HEK293 (cell line): ENCODE measurements at regions not wholly inside any gene's neighbourhood (a gene's known extent, or its start where the extent isn't known, plus 50 kb on each side); places are given as distances from the start of the nearest gene placed in this dataset.

ENCODE experiments used
- CTCF ChIA-PET: fragments of 350-600 bp; formaldehyde crosslinking; extraction: SDS; loops from one replicate; lab custom pipeline; 2021; ENCODE audit warnings: antibody characterized with exemption; lab: Yijun Ruan, JAX
- POLR2A ChIA-PET: fragments of 300-600 bp; formaldehyde crosslinking; extraction: SDS; loops from one replicate; lab custom pipeline; 2020; ENCODE audit warnings: antibody characterized with exemption, inconsistent platforms; lab: Yijun Ruan, JAX
- H3K27ac ChIP-seq: fragments of 200-500 bp; sonication (Bioruptor generic); 2 replicates; pipeline ENCODE4 v1.5.1; 2014; ENCODE audit warnings: low read depth, low read length, control low read depth, inconsistent platforms; ENCODE audit errors: extremely low read depth
- H3K36me3 ChIP-seq, 2 experiments: fragments of 200-500 bp in 1 of 2; sonication (Bioruptor generic) in 1 of 2; 1 replicate in 1 of 2; 2 replicates in 1 of 2; pipeline ENCODE4 v1.5.1; 2014 to 2017; ENCODE audit warnings: inconsistent platforms in 2 of 2, low read length in 2 of 2; ENCODE audit not compliant: control insufficient read depth in 2 of 2, insufficient read depth in 1 of 2
- H3K4me1 ChIP-seq: fragments of 200-500 bp; sonication (Bioruptor generic); 2 replicates; pipeline ENCODE4 v1.5.1; 2014; ENCODE audit warnings: mild to moderate bottlenecking, low read length, inconsistent platforms; ENCODE audit not compliant: control insufficient read depth, insufficient read depth
- H3K4me3 ChIP-seq: 2 replicates; pipeline ENCODE4 v1.5.1; 2011; ENCODE audit warnings: low read depth, mild to moderate bottlenecking, control low read depth, low read length, moderate library complexity
- H3K9me3 ChIP-seq: fragments of 200-500 bp; sonication (Bioruptor generic); 2 replicates; pipeline ENCODE4 v1.5.1; 2014; ENCODE audit warnings: low read depth, low read length, inconsistent platforms; ENCODE audit not compliant: control insufficient read depth, insufficient read depth
- GFI1B ChIP-seq: fragments of 450-650 bp; formaldehyde crosslinking; IDR thresholded peaks from 2 replicates; pipeline ENCODE4 v1.5.1; 2016; ENCODE audit warnings: missing biosample characterization, missing genetic modification characterization
- GLI4 ChIP-seq: fragments of 450-650 bp; formaldehyde crosslinking; IDR thresholded peaks from 2 replicates; pipeline ENCODE4 v1.5.1; 2016; ENCODE audit warnings: missing biosample characterization, missing genetic modification characterization
- KLF1 ChIP-seq: fragments of 450-650 bp; formaldehyde crosslinking; IDR thresholded peaks from 2 replicates; pipeline ENCODE4 v1.5.1; 2016; ENCODE audit warnings: missing biosample characterization, missing genetic modification characterization
- TCF7L2 ChIP-seq: IDR thresholded peaks from 2 replicates; pipeline ENCODE4 v1.6.1; 2011; ENCODE audit warnings: low read depth, mild to moderate bottlenecking, inconsistent platforms, low read length, moderate library complexity, borderline replicate concordance
- YY2 ChIP-seq: fragments of 450-650 bp; formaldehyde crosslinking; IDR thresholded peaks from 2 replicates; pipeline ENCODE4 v1.5.1; 2016; ENCODE audit warnings: missing biosample characterization, missing genetic modification characterization
- ZBTB21 ChIP-seq: fragments of 450-650 bp; formaldehyde crosslinking; IDR thresholded peaks from 2 replicates; pipeline ENCODE4 v1.5.1; 2017; ENCODE audit warnings: missing biosample characterization, missing genetic modification characterization
- ZNF114 ChIP-seq: fragments of 450-650 bp; formaldehyde crosslinking; IDR thresholded peaks from 2 replicates; pipeline ENCODE4 v1.5.0; 2017; ENCODE audit warnings: missing biosample characterization, missing genetic modification characterization
- ZNF157 ChIP-seq: fragments of 450-650 bp; formaldehyde crosslinking; IDR thresholded peaks from 2 replicates; pipeline ENCODE4 v1.5.1; 2016; ENCODE audit warnings: missing biosample characterization, missing genetic modification characterization
- ZNF211 ChIP-seq: fragments of 450-650 bp; formaldehyde crosslinking; IDR thresholded peaks from 2 replicates; pipeline ENCODE4 v1.5.1; 2016; ENCODE audit warnings: low read depth, missing biosample characterization, missing genetic modification characterization
- ZNF311 ChIP-seq: fragments of 450-650 bp; formaldehyde crosslinking; IDR thresholded peaks from 2 replicates; pipeline ENCODE4 v1.5.1; 2017; ENCODE audit warnings: missing biosample characterization, missing genetic modification characterization, borderline replicate concordance
- ZNF350 ChIP-seq: fragments of 450-650 bp; formaldehyde crosslinking; IDR thresholded peaks from 2 replicates; pipeline ENCODE4 v1.5.0; 2017; ENCODE audit warnings: missing biosample characterization, mild to moderate bottlenecking, missing genetic modification characterization
- ZNF366 ChIP-seq: fragments of 450-650 bp; formaldehyde crosslinking; conservative IDR thresholded peaks from 2 replicates; pipeline ENCODE4 v1.5.1; 2016; ENCODE audit warnings: missing biosample characterization, missing genetic modification characterization
- ZNF416 ChIP-seq: fragments of 450-650 bp; formaldehyde crosslinking; IDR thresholded peaks from 2 replicates; pipeline ENCODE4 v1.5.1; 2016; ENCODE audit warnings: missing biosample characterization, missing genetic modification characterization
- ZNF501 ChIP-seq: fragments of 450-650 bp; formaldehyde crosslinking; IDR thresholded peaks from 2 replicates; pipeline ENCODE4 v1.5.1; 2016; ENCODE audit warnings: missing biosample characterization, missing genetic modification characterization
- ZNF600 ChIP-seq: fragments of 450-650 bp; formaldehyde crosslinking; IDR thresholded peaks from 2 replicates; pipeline ENCODE4 v1.5.1; 2016; ENCODE audit warnings: missing biosample characterization, missing genetic modification characterization
- ZNF623 ChIP-seq: fragments of 450-650 bp; formaldehyde crosslinking; IDR thresholded peaks from 2 replicates; pipeline ENCODE4 v1.5.1; 2016; ENCODE audit warnings: missing biosample characterization, missing genetic modification characterization
- ZNF701 ChIP-seq: fragments of 450-650 bp; formaldehyde crosslinking; IDR thresholded peaks from 2 replicates; pipeline ENCODE4 v1.5.1; 2016; ENCODE audit warnings: missing biosample characterization, missing genetic modification characterization
- ZNF707 ChIP-seq: fragments of 450-650 bp; formaldehyde crosslinking; IDR thresholded peaks from 2 replicates; pipeline ENCODE4 v1.5.1; 2016; ENCODE audit warnings: missing biosample characterization, missing genetic modification characterization
- TF ChIP-seq, protein P1 (sequence below): fragments of 450-650 bp; formaldehyde crosslinking; IDR thresholded peaks from 2 replicates; pipeline ENCODE4 v1.5.1; 2016; ENCODE audit warnings: missing biosample characterization, missing genetic modification characterization
- TF ChIP-seq, protein P2 (sequence below): fragments of 450-650 bp; formaldehyde crosslinking; optimal IDR thresholded peaks from 2 replicates; pipeline ENCODE3; 2016; ENCODE audit warnings: missing biosample characterization, mild to moderate bottlenecking, missing genetic modification characterization
- TF ChIP-seq, protein P3 (sequence below): fragments of 450-650 bp; formaldehyde crosslinking; IDR thresholded peaks from 2 replicates; pipeline ENCODE4 v1.5.1; 2016; ENCODE audit warnings: missing biosample characterization, missing genetic modification characterization
- TF ChIP-seq, protein P4 (sequence below): fragments of 450-650 bp; formaldehyde crosslinking; IDR thresholded peaks from 2 replicates; pipeline ENCODE4 v1.5.1; 2017; ENCODE audit warnings: missing biosample characterization, missing genetic modification characterization
- TF ChIP-seq, protein P5 (sequence below): fragments of 450-650 bp; formaldehyde crosslinking; IDR thresholded peaks from 2 replicates; pipeline ENCODE4 v1.5.1; 2016; ENCODE audit warnings: missing biosample characterization, missing genetic modification characterization
- TF ChIP-seq, protein P6 (sequence below): fragments of 450-650 bp; formaldehyde crosslinking; conservative IDR thresholded peaks from 2 replicates; pipeline ENCODE4 v1.5.1; 2016; ENCODE audit warnings: low read depth, missing biosample characterization, missing genetic modification characterization

DNA sequence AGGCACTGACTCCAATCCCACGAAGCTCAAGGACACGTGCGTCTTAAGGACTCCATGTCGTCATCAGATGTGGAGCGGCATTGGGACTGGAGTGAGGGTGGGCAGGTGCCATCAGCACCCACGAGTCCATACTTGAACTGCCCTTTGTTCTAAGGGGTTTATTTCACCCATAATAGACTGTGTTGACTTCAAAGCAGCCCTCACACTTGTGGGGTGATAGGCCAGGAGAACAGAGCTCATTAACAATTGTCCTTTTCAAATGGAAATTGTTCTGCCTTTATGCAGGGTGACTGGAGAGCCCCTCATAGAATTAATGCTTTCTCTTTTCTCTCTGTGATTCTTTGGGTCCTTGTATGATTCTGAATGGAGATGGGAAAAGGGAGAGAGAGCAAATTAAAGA lies 376.9 kb upstream of the MGMT start:
- ChIA-PET POLR2A (no interaction called here), CTCF (interaction anchor here (0.6 kb wide), 1 partner anchor 42 kb away, joined by 3 read pairs; no protein-coding TSS in a partner anchor)
- TF ChIP-seq ZNF211 (tag by site-specific recombination) (no peak), ZNF623 (tag by site-specific recombination) (no peak), TCF7L2 (no peak), ZNF416 (no peak), ZBTB21 (tag by site-specific recombination) (no peak), ZNF114 (tag by site-specific recombination) (no peak), ZNF157 (tag by site-specific recombination) (no peak), ZNF350 (tag by site-specific recombination) (no peak), ZNF501 (tag by site-specific recombination) (no peak), ZNF701 (tag by site-specific recombination) (no peak), ZNF707 (no peak)
- TF ChIP-seq, protein P1, sequence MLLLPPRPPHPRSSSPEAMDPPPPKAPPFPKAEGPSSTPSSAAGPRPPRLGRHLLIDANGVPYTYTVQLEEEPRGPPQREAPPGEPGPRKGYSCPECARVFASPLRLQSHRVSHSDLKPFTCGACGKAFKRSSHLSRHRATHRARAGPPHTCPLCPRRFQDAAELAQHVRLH (tag by site-specific recombination): no peak
- TF ChIP-seq, protein P2, sequence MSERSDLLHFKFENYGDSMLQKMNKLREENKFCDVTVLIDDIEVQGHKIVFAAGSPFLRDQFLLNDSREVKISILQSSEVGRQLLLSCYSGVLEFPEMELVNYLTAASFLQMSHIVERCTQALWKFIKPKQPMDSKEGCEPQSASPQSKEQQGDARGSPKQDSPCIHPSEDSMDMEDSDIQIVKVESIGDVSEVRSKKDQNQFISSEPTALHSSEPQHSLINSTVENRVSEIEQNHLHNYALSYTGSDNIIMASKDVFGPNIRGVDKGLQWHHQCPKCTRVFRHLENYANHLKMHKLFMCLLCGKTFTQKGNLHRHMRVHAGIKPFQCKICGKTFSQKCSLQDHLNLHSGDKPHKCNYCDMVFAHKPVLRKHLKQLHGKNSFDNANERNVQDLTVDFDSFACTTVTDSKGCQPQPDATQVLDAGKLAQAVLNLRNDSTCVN (tag by site-specific recombination): no peak
- TF ChIP-seq, protein P3, sequence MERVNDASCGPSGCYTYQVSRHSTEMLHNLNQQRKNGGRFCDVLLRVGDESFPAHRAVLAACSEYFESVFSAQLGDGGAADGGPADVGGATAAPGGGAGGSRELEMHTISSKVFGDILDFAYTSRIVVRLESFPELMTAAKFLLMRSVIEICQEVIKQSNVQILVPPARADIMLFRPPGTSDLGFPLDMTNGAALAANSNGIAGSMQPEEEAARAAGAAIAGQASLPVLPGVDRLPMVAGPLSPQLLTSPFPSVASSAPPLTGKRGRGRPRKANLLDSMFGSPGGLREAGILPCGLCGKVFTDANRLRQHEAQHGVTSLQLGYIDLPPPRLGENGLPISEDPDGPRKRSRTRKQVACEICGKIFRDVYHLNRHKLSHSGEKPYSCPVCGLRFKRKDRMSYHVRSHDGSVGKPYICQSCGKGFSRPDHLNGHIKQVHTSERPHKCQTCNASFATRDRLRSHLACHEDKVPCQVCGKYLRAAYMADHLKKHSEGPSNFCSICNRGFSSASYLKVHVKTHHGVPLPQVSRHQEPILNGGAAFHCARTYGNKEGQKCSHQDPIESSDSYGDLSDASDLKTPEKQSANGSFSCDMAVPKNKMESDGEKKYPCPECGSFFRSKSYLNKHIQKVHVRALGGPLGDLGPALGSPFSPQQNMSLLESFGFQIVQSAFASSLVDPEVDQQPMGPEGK (tag by site-specific recombination): no peak
- TF ChIP-seq, all 188 proteins: peak for 0
- Histone ChIP-seq H3K4me1 (no peaks in the 10 kb centered on the region), H3K27ac (no peak overlapping the region), H3K9me3 (no peaks in the 10 kb centered on the region; the same call in 1 of the 2 replicates), H3K36me3 (no peaks in the 10 kb centered on the region), H3K4me3 (no peak overlapping the region)

DNA sequence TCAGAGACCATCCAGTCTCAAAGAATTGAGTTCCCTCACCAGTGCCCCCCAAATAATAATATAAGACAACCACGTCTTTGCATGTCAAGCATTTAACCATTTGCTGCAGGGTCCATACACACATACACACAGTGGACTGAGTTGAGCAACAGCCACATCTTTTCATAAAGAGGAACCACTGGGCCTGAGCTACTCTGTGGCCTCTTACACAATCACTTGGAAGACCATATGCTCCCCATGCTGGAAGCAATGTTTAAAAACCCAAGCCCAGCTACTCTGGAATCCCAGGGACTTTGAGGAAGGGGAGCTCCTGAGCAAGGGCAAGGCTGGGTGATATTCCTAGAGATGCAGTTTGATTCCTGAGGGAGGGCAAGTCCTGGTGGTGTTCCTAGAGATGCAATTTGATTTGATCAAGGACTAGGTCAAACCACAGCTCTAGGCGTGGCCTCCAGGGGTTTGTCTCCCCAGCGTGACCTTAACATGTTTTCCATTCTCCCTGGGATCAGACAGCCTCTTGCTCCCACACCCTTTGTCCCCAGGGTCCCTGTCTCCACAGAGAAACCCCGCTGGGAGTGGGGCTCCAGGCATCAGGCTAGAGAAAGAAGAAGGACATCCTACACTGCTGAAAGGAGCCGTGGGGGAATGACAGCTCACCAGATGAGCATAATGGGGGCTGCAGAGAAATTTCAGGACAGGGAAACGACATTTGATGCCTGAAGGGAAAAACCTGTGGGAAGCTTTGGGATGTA lies 376.2 kb upstream of the MGMT start:
- Histone ChIP-seq H3K27ac (no peak overlapping the region), H3K4me3 (no peak overlapping the region), H3K36me3 (no peaks in the 10 kb centered on the region), H3K4me1 (peaks cover 3% of the 10 kb centered on the region), H3K9me3 (no peaks in the 10 kb centered on the region; the same call in 1 of the 2 replicates)
- POLR2A ChIA-PET: no interaction called here
- CTCF ChIA-PET: interaction anchor here (0.5 to 0.6 kb wide), 4 partner anchors 39 to 551 kb away, joined by 3 to 4 read pairs (median 3); no protein-coding TSS in a partner anchor
- TF ChIP-seq GFI1B (tag by site-specific recombination) (no peak), ZNF311 (tag by site-specific recombination) (no peak), ZNF211 (tag by site-specific recombination) (no peak), KLF1 (tag by site-specific recombination) (no peak), GLI4 (tag by site-specific recombination) (no peak), YY2 (tag by site-specific recombination) (no peak), ZNF600 (no peak), ZNF366 (tag by site-specific recombination) (no peak)
- TF ChIP-seq, protein P4, sequence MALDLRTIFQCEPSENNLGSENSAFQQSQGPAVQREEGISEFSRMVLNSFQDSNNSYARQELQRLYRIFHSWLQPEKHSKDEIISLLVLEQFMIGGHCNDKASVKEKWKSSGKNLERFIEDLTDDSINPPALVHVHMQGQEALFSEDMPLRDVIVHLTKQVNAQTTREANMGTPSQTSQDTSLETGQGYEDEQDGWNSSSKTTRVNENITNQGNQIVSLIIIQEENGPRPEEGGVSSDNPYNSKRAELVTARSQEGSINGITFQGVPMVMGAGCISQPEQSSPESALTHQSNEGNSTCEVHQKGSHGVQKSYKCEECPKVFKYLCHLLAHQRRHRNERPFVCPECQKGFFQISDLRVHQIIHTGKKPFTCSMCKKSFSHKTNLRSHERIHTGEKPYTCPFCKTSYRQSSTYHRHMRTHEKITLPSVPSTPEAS (tag by site-specific recombination): no peak
- TF ChIP-seq, protein P5, sequence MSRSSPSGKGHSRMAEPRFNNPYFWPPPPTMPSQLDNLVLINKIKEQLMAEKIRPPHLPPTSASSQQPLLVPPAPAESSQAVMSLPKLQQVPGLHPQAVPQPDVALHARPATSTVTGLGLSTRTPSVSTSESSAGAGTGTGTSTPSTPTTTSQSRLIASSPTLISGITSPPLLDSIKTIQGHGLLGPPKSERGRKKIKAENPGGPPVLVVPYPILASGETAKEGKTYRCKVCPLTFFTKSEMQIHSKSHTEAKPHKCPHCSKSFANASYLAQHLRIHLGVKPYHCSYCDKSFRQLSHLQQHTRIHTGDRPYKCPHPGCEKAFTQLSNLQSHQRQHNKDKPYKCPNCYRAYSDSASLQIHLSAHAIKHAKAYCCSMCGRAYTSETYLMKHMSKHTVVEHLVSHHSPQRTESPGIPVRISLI (tag by site-specific recombination): no peak
- TF ChIP-seq, protein P6, sequence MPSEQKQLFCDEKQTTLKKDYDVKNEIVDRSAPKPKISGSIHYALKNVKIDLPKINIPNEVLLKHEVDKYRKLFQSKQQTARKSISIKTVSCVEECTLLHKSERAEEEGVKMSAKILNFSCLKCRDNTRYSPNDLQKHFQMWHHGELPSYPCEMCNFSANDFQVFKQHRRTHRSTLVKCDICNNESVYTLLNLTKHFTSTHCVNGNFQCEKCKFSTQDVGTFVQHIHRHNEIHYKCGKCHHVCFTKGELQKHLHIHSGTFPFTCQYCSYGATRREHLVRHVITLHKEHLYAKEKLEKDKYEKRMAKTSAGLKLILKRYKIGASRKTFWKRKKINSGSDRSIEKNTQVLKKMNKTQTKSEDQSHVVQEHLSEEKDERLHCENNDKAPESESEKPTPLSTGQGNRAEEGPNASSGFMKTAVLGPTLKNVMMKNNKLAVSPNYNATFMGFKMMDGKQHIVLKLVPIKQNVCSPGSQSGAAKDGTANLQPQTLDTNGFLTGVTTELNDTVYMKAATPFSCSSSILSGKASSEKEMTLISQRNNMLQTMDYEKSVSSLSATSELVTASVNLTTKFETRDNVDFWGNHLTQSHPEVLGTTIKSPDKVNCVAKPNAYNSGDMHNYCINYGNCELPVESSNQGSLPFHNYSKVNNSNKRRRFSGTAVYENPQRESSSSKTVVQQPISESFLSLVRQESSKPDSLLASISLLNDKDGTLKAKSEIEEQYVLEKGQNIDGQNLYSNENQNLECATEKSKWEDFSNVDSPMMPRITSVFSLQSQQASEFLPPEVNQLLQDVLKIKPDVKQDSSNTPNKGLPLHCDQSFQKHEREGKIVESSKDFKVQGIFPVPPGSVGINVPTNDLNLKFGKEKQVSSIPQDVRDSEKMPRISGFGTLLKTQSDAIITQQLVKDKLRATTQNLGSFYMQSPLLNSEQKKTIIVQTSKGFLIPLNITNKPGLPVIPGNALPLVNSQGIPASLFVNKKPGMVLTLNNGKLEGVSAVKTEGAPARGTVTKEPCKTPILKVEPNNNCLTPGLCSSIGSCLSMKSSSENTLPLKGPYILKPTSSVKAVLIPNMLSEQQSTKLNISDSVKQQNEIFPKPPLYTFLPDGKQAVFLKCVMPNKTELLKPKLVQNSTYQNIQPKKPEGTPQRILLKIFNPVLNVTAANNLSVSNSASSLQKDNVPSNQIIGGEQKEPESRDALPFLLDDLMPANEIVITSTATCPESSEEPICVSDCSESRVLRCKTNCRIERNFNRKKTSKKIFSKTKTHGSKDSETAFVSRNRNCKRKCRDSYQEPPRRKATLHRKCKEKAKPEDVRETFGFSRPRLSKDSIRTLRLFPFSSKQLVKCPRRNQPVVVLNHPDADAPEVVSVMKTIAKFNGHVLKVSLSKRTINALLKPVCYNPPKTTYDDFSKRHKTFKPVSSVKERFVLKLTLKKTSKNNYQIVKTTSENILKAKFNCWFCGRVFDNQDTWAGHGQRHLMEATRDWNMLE (tag by site-specific recombination): no peak
